ENCODE measurements at regions not wholly inside any gene's neighbourhood (a gene's known extent, or its start where the extent isn't known, plus 50 kb on each side); places are given as distances from the start of the nearest gene placed in this dataset.
A peak's percentile ranks its signal among the peaks of the same experiment; 100 is the strongest.

- FAIRE-seq = no peak
- DNase-seq (ENCODE audit: insufficient read length, low spot score) = no peak
- no peak for TF ChIP-seq CTCF (IDR thresholded peaks at IDR 0.05; ENCODE audit: insufficient read depth, missing control alignments)
Observed at GRCh38 chr1:38625939-38626338, 233.6 kb downstream of the RRAGC start.

GRCh38 chr1:38624336-38625039 lies 235.1 kb downstream of the RRAGC start:
- DNase-seq (ENCODE audit: insufficient read length, low spot score) (no peak), FAIRE-seq (no peak)
- TF ChIP-seq CTCF (IDR thresholded peaks at IDR 0.05; ENCODE audit: insufficient read depth, missing control alignments) = no peak

GRCh38 chr1:38623529-38623928 lies 236.0 kb downstream of the RRAGC start:
- DNase-seq (ENCODE audit: insufficient read length, low spot score) (no peak), FAIRE-seq (no peak)
- no peak for TF ChIP-seq CTCF (IDR thresholded peaks at IDR 0.05; ENCODE audit: insufficient read depth, missing control alignments)

- DNase-seq (ENCODE audit: insufficient read length, low spot score) (no peak), FAIRE-seq (no peak)
- no peak for TF ChIP-seq CTCF (IDR thresholded peaks at IDR 0.05; ENCODE audit: insufficient read depth, missing control alignments)
Observed at GRCh38 chr1:38622197-38622596, 237.4 kb downstream of the RRAGC start.

- DNase-seq (ENCODE audit: insufficient read length, low spot score) = no peak
- no peak for TF ChIP-seq CTCF (IDR thresholded peaks at IDR 0.05; ENCODE audit: insufficient read depth, missing control alignments)
- no peak for FAIRE-seq
Observed at GRCh38 chr1:38616846-38617245, 242.7 kb downstream of the RRAGC start.

GRCh38 chr1:38615680-38616079 lies 243.9 kb downstream of the RRAGC start:
- no peak for TF ChIP-seq CTCF (IDR thresholded peaks at IDR 0.05; ENCODE audit: insufficient read depth, missing control alignments)
- FAIRE-seq (peak; percentile 6), DNase-seq (ENCODE audit: insufficient read length, low spot score) (no peak)

- DNase-seq (ENCODE audit: insufficient read length, low spot score) (no peak), FAIRE-seq (no peak)
- no peak for TF ChIP-seq CTCF (IDR thresholded peaks at IDR 0.05; ENCODE audit: insufficient read depth, missing control alignments)
Observed at GRCh38 chr1:38614861-38615260, 244.7 kb downstream of the RRAGC start.

Measured in D721Med (cell line).